Neuron (in vitro differentiated cells): ENCODE measurements at regions not wholly inside any gene's neighbourhood (a gene's known extent, or its start where the extent isn't known, plus 50 kb on each side); places are given as distances from the start of the nearest gene placed in this dataset.
"Not testable (repeated sequence)": the region's sequence is repeated elsewhere in the genome, so short reads cannot be mapped to it uniquely, and the experiment has no call there.

Experiments used
- H2AFZ ChIP-seq: one replicate; pipeline ENCODE4 v1.6.1; 2013; ENCODE audit warnings: low read depth, mild to moderate bottlenecking, inconsistent platforms, low read length, moderate library complexity
- H3K27me3 ChIP-seq: one replicate; pipeline ENCODE4 v1.6.1; 2013; ENCODE audit warnings: low read length; ENCODE audit not compliant: insufficient read depth
- H3K36me3 ChIP-seq: one replicate; pipeline ENCODE4 v1.6.1; 2013; ENCODE audit warnings: low read length; ENCODE audit not compliant: insufficient read depth
- H3K4me1 ChIP-seq: one replicate; pipeline ENCODE4 v1.6.1; 2013; ENCODE audit warnings: low read length; ENCODE audit not compliant: insufficient read depth
- H3K4me3 ChIP-seq: 2 replicates; pipeline ENCODE4 v1.5.1; 2013; ENCODE audit warnings: mild to moderate bottlenecking, low read length, moderate library complexity
- H3K9me3 ChIP-seq: one replicate; pipeline ENCODE4 v1.6.1; 2013; ENCODE audit warnings: low read length

DNA sequence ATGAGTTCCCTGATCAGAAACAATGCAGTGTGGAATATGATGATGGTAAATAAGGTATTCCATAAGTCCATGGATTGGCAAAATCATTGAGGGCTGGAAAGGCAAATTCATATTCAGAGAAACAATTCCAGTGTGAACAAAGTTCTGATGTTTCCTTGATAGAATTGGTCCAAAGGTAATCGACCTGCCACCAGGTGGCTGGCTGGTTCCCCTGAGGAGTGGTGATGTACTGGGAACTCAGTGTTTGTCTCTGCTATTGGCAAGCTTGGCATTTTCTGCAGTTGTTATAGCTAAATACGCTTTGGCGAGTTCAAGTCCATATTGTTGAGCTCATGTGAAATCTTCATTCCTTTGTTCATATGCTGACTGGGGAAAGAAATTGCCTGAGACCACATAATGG lies 165.5 kb upstream of the PTGFR start:
- Histone ChIP-seq H3K4me1 (no peaks in the 10 kb centered on the region), H3K27me3 (no peaks in the 10 kb centered on the region), H3K4me3 (no peak overlapping the region), H3K9me3 (no peaks in the 10 kb centered on the region), H3K36me3 (no peaks in the 10 kb centered on the region), H2AFZ (no peak overlapping the region)

DNA sequence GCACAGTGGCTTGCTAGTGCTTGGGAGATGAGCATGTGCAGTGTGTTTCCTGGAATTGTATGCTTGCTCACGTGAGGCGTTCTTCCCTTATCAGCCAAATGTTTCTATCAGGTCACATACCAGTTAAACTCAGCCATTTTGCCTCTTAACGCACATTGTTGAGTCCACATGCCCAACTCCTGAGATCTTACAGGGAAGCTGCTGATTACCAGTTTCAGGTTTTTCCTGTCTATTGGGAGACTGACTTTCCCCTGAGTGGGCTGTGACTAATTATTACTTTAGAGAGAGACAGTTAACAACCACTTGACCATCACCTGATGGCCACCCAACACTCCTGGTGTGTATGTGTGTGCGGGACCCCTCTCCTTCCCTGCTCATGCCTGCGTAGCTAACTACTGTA lies 161.3 kb upstream of the PTGFR start:
- Histone ChIP-seq H2AFZ (no peak overlapping the region), H3K36me3 (no peaks in the 10 kb centered on the region), H3K27me3 (no peaks in the 10 kb centered on the region), H3K4me3 (no peak overlapping the region), H3K4me1 (no peaks in the 10 kb centered on the region), H3K9me3 (no peaks in the 10 kb centered on the region)

DNA sequence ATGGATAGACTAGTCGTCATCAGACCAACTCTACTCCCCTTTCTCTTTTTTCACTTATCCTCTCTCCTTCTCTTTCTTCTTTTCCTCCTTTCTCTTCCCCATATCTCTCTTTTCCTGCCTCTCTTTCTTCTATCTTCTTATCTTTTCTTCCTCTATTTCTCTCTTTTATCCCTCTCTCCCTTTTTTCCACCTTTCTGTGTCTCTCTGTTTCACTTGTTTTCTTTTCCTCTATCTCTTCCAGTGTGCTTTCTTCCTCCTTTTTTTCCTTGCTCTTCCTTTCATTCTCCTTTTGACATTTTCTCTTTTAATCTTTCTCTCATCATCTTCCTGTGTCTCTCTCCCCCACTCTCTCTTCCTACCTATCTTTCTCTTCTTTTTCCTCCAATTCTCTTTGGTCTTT lies 159.0 kb upstream of the PTGFR start:
- Histone ChIP-seq H3K36me3 (no peaks in the 10 kb centered on the region), H3K27me3 (no peaks in the 10 kb centered on the region), H3K4me1 (no peaks in the 10 kb centered on the region), H3K4me3 (no peak overlapping the region), H2AFZ (no peak overlapping the region), H3K9me3 (no peaks in the 10 kb centered on the region)

DNA sequence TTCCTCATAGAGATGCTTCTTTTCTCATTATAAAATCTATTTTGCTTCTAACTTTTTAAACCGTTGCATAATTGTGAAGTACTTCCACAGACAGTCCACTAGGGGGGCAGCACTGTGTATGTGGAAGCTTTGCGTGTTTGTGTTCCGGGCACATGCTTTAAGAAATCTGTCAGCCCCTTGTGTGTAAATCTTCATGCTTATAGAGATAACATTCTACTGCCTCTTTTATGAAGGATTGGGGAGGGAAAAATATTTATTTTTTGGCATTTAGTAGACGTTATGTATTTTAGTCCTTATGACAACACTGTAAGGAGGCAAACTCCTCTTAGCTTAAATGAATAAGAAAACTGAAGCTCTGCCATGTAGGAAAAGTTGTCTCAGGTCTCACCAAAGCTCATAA lies 157.3 kb upstream of the PTGFR start:
- H3K9me3 ChIP-seq, result no peaks in the 10 kb centered on the region
- H3K27me3 ChIP-seq, result no peaks in the 10 kb centered on the region
- no peaks in the 10 kb centered on the region for H3K4me1 ChIP-seq
- no peak overlapping the region for H2AFZ ChIP-seq
- H3K36me3 ChIP-seq, result no peaks in the 10 kb centered on the region
- no peak overlapping the region for H3K4me3 ChIP-seq

DNA sequence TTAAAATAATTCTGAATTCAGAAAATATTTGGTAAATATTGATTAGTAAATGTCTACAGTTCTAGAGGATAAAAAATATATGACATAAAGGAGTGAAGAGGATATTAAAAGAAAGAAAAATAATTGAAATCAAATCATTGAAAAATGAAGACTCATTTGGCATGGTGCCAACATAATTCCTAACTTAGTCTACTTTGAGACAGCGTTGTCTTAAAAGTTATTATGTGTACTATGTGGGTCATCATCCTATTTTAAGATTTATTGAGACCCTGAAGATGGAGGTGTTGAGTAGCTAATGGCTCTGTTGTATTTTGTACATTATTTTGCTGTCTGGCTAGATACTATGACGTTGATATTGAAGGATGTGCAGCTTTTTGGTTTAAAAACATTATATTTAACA lies 156.7 kb upstream of the PTGFR start:
- Histone ChIP-seq H3K4me1 (no peaks in the 10 kb centered on the region), H2AFZ (no peak overlapping the region), H3K27me3 (no peaks in the 10 kb centered on the region), H3K36me3 (no peaks in the 10 kb centered on the region), H3K4me3 (no peak overlapping the region), H3K9me3 (no peaks in the 10 kb centered on the region)

DNA sequence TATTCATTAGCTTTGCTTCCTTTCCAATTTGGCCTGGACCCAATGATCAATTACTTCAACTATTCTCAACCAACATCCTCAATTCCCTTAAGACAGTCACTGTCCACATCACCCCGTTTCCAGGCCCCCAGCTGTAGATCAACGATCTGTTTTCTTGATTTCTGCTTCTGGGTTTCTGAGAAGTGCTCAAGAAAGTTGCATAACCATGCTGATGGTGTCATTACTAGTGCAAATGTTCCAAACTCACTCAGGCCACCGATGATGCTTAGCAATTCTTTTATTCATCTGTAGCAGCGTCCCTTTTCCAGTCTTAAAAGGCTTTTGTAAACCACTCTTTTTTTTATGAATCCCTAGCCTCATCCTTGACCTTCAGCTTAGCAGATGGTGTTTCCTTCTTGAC lies 155.8 kb upstream of the PTGFR start:
- Histone ChIP-seq H3K36me3 (no peaks in the 10 kb centered on the region), H3K4me3 (no peak overlapping the region), H3K4me1 (no peaks in the 10 kb centered on the region), H3K9me3 (no peaks in the 10 kb centered on the region), H3K27me3 (no peaks in the 10 kb centered on the region), H2AFZ (no peak overlapping the region)

DNA sequence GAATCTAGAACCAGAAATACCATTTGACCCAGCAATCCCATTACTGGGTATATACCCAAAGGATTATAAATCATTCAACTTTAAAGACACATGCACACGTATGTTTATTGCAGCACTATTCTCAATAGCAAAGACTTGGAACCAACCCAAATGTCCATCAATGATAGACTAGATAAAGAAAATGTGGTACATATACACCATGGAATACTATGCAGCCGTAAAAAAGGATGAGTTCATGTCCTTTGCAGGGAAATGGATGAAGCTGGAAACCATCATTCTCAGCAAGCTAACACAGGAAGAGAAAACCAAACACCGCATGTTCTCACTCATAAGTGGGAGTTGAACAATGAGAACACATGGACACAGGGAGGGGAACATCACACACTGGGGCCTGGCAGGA lies 154.0 kb upstream of the PTGFR start:
- H3K27me3 ChIP-seq, H2AFZ ChIP-seq, H3K4me1 ChIP-seq, H3K4me3 ChIP-seq, H3K36me3 ChIP-seq, H3K9me3 ChIP-seq: not testable (repeated sequence)

DNA sequence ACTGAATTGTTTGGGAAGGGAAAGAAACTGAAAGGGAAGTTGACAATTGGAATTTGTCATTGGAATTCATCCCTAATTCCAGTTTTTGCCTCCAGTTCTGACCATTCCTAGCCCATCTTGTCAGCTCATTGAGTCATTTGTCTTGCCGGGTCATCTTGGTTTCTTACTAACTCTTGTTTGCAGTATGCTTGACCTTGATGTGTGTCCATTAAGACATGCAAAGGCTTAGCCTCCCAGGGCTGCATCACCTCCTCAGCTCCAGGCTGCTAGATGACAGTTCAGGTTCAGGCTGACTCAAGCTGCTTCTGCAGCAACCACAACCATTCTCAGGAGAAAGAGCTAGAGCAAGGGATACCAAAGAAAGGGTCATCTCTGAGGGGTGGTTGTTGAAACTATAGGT lies 151.3 kb upstream of the PTGFR start:
- Histone ChIP-seq H3K4me1 (no peaks in the 10 kb centered on the region), H2AFZ (no peak overlapping the region), H3K4me3 (no peak overlapping the region), H3K27me3 (no peaks in the 10 kb centered on the region), H3K9me3 (no peaks in the 10 kb centered on the region), H3K36me3 (no peaks in the 10 kb centered on the region)

DNA sequence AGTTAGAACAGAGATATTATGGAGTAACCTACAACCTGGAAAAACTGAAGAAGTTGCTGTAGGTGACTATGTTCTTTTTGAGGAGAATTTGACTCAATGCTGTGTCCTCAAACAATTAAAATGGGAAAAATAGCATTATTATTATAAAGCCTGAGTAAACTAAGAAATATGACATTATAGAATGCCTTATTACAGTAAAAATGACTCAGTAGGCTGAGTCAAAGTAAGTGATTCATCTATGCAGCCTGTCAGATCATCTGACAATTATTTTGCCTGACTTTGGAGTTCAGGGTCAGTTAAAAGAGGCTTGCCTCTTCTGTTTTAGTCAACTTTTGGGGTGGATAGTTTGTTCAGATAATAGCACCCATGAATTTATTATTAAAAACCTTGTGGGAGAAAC lies 150.8 kb upstream of the PTGFR start:
- H3K36me3 ChIP-seq, result no peaks in the 10 kb centered on the region
- H3K27me3 ChIP-seq, result no peaks in the 10 kb centered on the region
- no peak overlapping the region for H2AFZ ChIP-seq
- H3K9me3 ChIP-seq, result no peaks in the 10 kb centered on the region
- no peaks in the 10 kb centered on the region for H3K4me1 ChIP-seq
- H3K4me3 ChIP-seq, result no peak overlapping the region

DNA sequence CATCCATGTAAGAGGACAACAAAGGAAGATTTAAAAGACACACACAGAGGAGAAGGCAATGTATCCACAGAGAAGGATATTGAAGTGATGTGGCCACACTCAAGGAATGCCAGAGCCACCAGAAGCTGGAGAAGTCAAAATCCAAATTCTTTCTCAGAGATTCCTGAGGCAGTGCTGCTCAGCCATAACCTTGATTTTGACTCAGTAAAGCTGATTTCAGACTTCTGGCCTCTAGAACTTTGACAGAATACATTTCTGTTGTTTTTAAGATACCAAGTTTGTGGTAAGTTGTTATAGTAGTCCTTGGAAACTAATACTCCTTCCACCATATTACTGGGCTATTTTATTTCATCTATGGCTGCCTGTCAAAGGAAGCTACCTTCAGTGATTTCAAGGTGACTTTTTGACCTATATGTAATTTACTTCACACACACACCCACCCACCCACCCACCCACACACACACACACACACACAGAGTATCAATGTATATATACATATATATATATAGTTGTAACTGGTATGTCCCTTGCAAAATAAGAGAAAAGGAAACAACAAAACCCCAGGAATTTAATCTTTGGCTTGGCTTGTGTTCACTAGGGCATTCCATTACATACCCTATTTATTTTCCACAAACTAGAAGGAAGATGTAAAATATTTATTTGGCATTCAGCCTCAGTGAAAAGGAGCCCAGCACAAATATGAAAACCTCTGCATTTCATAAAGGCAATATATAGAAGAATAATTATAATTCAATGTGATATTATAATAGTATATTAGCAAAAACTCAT lies 142.1 kb upstream of the PTGFR start:
- Histone ChIP-seq H3K36me3 (no peaks in the 10 kb centered on the region), H3K27me3 (no peaks in the 10 kb centered on the region), H3K4me1 (no peaks in the 10 kb centered on the region), H3K9me3 (no peaks in the 10 kb centered on the region), H2AFZ (no peak overlapping the region), H3K4me3 (no peak overlapping the region)

DNA sequence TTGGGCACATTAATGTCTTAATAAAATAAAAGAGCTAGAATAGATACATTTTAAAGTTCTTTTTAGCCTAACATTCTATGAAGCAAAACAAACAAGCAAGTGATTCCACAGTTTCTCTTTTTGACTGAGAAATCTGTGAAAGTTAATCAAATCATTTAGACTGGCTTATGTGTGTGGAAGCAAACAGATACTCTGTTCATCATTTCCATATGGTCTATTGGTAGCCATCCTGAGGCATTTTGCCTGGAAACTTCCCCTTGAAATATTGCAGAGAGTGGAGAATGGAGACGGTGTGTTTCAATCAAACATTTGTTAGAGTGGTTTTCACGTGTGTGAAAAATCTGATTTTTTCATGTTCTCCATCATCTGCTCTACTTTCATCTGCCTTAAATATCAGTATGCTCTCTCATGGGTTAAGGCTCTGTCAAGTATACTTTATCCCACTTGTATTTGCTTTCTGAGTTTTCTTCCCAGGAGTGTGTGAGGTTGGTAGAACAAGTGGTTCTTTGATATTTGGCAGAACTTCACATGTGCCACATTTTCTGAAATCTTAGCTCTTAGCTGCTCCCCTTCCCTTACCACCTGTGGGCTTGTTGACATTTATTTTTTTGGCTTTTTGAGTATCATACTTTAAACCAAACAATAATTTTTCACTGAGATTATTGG lies 139.1 kb upstream of the PTGFR start:
- Histone ChIP-seq H3K9me3 (no peaks in the 10 kb centered on the region), H3K4me1 (no peaks in the 10 kb centered on the region), H3K36me3 (no peaks in the 10 kb centered on the region), H2AFZ (no peak overlapping the region), H3K4me3 (no peak overlapping the region), H3K27me3 (no peaks in the 10 kb centered on the region)

DNA sequence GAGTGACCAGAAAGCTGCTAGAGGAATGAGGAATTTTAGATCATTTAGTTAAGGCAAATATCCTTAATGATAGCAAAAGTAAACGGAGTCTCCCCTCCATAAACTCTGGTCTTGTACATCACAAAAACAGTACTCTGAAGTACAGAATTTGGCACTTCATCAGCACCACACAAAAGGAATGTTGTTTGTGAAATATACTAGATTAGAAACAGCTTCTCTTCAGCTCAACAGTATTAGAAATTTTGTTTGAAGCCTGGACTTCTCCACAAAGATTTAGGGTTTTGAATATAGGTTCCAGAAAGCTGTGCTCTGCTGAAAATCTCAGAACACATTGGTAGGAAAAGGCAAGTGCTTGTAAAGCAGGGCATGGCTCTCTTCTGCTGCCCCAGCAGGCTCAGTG lies 135.1 kb upstream of the PTGFR start:
- Histone ChIP-seq H3K36me3 (no peaks in the 10 kb centered on the region), H3K27me3 (no peaks in the 10 kb centered on the region), H3K9me3 (no peaks in the 10 kb centered on the region), H3K4me1 (no peaks in the 10 kb centered on the region), H2AFZ (no peak overlapping the region), H3K4me3 (no peak overlapping the region)

DNA sequence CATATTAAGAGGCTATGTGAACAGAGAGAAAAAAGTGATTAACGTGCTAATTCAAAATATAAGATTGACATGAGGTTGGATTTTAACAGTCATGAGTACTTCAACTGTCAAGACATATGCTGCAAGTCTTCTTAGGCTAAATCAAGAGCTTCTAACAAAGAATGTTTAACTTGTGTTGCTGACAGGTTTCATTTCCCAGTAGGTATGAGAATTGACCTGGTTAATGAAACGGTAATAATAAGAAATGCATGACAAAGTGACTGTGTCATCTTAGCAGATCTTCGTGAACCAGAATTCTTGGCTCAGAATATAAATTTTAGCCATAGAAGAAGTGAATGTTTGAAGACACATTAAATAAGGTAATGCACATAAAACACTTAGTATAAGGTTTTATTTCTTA lies 132.6 kb upstream of the PTGFR start:
- no peaks in the 10 kb centered on the region for H3K27me3 ChIP-seq
- H2AFZ ChIP-seq, result no peak overlapping the region
- H3K4me3 ChIP-seq, result no peak overlapping the region
- H3K4me1 ChIP-seq, result no peaks in the 10 kb centered on the region
- H3K36me3 ChIP-seq, result no peaks in the 10 kb centered on the region
- H3K9me3 ChIP-seq, result no peaks in the 10 kb centered on the region

DNA sequence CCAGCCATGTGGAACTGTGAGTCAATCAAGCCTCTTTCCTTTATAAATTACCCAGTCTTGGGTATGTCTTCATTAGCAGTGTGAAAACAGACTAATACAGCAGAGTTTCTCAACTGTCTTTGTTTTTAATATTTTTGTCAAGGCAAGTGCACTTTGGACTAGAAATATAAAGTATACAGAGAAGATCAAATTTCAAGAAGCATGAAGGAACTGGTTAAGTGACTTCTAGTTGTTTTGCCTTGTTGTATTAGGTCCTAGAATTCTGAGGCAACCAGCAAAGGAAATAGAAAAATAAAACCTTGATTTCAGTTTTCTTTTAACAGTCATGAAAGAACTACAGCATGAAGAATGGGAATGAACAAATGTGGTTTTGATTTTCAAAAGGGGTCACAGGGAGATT lies 131.1 kb upstream of the PTGFR start:
- no peaks in the 10 kb centered on the region for H3K4me1 ChIP-seq
- no peak overlapping the region for H2AFZ ChIP-seq
- no peaks in the 10 kb centered on the region for H3K27me3 ChIP-seq
- H3K9me3 ChIP-seq, result no peaks in the 10 kb centered on the region
- H3K36me3 ChIP-seq, result no peaks in the 10 kb centered on the region
- no peak overlapping the region for H3K4me3 ChIP-seq
